Smooth muscle cell of the brain vasculature (primary cell): ENCODE measurements at regions not wholly inside any gene's neighbourhood (a gene's known extent, or its start where the extent isn't known, plus 50 kb on each side); places are given as distances from the start of the nearest gene placed in this dataset.
"Not testable (repeated sequence)": the region's sequence is repeated elsewhere in the genome, so short reads cannot be mapped to it uniquely, and the experiment has no call there.

Source experiments
- DNase-seq: peaks from one replicate; pipeline ENCODE4 v3.0.0-alpha.2; 2012; ENCODE audit warnings: low read depth, low spot score

DNA sequence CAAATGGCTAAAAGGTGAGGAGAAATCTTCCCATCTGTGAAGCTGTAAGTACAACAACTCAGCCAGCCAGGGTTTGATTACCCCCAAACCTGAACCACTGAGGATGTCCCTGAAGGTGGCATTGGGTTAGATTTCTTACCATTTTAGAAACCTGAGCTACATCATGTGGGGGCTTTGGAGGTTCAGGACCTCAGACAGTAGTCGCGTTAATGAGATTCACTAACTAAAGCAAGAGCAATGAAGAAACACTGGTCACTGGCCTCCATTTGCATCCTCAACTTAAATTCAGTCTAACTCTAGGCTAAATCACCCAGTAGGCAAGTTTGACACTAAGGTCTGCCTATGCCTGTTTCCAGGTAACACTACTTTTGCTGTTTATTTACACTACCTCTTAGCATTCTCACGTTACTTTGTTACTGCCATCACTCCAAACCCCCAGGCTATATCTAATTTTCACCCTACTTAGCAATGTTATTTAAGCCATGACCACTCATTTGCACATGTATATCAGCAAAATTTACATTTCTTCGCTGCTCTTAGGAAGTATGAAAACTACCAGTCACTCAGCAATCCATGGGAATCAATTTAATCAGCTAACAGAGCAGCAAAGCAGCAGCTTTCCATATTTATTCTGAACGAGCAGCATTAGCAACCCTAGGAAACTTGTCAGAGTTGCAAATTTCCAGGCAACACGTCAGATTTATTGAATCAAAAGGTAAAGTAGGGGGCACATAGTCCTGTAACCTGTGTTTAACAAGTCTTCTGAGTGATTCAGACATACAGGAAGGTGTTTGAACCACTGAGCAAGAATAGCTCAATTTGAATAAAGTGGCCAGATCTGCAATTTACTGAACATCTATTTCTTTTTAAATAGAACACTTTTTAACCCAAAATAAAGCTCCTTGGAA lies 788.4 kb upstream of the SORCS1 start:
- DNase-seq: no peak

DNA sequence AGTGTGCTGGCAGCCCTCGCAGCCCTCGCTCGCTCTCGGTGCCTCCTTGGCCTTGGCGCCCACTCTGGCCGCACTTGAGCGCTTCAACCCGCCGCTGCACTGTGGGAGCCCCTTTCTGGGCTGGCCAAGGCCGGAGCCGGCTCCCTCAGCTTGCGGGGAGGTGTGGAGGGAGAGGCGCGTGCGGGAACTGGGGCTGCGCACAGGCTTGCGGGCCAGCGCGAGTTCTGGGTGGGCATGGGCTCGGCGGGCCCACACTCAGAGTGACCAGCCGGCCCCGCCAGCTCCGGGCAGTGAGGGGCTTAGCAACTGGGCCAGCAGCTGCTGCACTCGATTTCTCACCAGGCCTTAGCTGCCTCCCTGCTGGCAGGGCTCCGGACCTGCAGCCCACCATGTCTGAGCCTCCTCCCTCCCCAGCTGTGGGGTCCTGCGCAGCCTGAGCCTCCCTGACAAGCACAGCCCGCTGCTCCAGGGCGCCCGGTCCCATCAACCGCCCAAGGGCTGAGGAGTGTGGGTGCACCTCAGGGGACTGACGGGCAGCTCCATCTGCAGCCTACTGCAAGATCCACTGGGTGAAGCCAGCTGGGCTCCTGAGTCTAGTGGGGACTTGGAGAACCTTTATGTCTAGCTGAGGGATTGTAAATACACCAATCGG lies 786.0 kb upstream of the SORCS1 start:
- not testable (repeated sequence) for DNase-seq

DNA sequence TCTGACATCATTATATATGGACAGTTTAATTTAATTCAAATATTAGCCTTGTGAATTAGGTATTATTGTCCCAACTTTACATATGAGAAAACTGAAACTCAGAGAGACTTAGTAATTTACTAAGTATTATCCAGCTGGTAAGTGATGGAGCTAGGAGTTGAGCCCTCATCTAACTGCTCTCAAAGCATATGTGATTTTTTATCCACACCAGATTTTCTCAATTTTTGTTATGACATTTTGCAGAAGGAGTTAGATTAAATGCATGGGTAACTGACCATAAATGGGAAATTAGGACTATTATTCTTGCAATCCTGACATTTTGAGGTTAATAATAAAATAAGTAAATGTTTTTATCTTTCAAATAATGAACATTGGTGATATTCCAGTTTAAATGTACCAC lies 778.3 kb upstream of the SORCS1 start:
- DNase-seq: no peak

DNA sequence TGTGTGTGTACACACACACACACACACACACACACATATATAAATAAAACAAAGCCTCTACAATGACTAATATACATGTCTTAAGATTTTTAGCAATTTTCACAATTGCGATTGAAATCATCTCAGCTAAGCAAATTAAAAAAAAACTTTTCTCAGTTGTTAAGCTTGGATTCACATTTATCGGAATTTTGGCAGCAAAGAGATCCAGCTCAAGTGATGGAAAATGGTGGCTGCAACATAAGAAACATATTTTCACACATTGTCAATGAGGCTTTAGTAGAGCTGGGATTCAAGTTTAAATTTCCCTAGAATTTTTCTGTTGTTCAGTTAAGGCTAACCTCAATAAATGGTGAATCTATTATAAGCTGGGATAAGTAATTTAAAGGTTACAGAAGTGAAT lies 768.6 kb upstream of the SORCS1 start:
- DNase-seq: no peak

DNA sequence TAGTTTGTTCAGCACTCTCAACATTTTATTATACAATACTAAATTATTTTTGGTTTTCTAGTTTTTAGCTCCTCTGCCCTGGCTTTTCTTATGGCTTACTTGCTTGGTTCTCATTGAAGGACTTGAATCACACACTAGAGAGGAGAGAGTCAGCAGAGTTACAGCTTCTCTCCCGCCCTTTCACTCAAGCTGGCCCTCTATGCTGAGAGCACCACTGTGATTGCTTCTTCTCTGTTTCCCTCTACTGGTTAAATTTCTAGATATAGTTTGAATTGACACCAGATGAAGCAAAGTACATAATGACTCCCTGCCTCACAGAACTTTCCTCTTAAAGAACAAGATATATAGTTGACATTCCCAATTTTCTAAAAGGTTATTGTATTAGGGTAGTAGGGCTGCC lies 767.3 kb upstream of the SORCS1 start:
- DNase-seq: no peak

DNA sequence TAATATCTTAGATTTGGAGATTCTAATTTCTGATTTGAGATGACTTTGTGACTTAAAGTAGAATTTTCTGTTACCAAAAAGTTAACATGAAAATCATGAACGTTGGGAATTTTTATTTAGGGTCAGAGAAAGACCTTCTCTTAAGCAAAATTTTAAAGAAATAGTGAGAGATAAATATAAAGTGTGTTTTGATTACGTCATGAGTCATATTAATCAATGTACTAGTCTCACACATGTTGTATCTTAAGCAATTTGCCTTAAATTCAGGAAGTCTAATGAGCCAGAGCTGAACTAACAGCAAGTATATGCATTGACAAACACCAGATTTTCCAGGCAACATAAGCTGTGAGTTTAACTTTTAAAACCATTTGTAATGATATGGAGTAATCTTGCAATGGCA lies 765.5 kb upstream of the SORCS1 start:
- no peak for DNase-seq

DNA sequence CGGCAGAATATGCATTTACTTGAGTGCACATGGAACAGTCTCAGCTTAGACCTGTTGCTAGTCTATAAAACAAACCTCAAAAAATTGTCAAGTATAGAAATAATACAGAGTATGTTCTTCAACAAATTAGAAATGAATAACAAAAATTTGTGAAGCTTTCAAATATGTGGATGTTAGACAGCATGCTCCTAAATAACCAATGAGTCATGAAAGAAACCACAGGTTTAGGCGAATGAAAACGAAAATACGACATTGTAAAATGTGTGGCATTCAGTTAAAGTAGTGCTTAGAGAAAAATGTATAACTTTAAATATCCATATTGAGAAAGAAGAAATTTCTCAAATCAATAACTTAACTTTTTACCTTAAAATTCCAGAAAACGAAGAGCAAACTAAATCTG lies 760.0 kb upstream of the SORCS1 start:
- no peak for DNase-seq

DNA sequence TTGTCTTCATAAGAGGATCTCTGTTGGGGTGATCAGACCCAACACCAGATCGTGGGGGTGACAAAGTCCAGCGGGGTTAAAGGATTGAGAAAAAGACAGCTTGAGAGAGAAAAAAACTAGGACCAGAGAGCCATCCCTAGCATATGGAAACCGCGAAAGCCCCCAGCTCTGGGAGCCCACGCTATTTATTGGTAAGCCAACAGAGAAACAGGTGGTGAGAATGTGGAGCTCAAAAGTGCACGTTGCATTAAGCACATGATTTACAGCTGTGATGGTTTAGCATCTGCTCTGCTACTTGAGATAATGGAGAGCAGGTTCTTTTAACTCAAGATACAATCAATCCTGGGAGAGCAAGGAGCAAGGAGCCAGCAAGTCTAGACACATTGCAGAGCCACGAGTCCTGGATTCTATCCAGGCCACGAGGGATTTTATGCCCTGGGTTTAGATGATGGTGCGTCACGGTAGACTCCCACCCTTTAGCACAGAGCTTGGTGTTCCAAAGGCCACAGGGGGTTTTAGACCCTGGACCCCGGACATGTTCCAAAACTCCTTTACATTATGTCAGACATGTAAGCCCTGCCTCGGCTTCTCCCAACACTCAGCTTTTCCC lies 755.2 kb upstream of the SORCS1 start:
- DNase-seq: no peak

DNA sequence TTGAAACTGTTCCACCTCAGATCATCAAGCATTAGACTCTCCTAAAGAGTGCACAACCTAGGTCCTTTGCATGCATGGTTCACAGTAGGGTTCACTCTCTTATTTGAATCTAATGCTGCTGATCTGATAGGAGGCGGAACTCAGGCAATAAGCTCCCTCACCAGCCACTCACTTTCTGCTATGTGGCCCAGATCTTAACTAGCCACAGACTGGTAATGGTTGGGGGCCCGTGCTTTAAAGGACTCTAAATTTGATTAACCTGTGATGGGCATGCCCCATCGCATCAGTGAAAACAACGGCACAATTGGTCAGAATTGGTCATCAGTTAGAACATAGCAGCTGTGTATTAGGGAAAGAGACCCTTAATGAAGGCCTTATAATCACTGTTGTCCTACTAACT lies 753.7 kb upstream of the SORCS1 start:
- no peak for DNase-seq

DNA sequence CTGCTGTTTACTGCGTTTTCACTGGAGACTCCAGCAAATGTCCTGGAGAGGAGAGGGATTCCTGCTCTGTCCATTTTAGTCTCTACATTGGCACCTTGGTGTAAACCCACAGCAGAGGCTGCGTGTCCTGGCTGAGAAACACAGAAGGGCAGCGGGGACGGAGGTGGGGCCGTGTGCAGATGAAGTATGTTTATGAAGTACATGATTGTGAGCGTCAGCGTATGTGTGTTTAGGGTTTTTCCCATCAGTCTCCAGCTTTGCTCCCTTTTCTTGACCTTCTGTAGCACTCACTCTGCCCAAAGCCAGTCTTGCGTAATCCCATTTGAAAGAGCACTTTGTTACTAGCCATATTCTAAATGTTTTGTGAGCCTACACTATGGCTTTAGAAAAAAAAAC lies 750.7 kb upstream of the SORCS1 start:
- no peak for DNase-seq

DNA sequence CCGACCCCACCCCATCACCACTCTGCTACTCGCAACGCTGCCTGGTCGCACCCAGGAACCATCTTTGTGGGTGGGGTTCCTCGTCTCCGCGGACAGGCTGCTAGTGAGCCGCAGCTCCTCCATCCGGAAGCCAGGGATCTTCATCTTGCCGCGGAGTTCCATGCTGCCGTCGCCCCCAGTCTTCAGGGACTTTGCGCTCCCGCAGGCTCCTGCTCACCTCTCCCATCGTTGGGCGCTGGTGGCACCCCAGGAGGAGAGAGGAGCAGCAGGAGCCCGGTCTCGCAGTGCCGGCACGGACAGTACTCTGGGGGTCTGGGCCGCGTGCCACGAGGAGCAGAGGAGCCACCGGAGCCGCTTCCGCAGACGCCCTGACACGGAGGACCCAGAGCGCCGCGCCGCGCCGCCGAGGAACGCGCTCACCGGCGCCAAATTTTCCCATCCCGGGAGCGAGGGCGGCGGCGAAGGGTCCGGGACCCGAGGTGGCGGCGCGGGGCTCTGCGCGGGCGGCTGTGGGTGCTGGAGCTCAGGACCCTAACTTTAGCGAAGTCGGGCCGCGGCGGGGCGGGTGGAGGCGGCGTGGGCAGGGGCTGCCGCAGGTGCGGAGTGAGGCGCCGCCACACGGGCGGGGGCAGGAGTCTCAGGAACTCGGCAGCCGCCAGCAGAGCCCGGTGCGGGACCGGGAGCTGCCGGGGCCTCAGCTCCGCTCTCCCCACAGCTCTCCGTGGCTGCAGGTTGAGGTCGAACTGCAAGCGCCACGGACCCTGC lies 750.1 kb upstream of the SORCS1 start:
- no peak for DNase-seq

DNA sequence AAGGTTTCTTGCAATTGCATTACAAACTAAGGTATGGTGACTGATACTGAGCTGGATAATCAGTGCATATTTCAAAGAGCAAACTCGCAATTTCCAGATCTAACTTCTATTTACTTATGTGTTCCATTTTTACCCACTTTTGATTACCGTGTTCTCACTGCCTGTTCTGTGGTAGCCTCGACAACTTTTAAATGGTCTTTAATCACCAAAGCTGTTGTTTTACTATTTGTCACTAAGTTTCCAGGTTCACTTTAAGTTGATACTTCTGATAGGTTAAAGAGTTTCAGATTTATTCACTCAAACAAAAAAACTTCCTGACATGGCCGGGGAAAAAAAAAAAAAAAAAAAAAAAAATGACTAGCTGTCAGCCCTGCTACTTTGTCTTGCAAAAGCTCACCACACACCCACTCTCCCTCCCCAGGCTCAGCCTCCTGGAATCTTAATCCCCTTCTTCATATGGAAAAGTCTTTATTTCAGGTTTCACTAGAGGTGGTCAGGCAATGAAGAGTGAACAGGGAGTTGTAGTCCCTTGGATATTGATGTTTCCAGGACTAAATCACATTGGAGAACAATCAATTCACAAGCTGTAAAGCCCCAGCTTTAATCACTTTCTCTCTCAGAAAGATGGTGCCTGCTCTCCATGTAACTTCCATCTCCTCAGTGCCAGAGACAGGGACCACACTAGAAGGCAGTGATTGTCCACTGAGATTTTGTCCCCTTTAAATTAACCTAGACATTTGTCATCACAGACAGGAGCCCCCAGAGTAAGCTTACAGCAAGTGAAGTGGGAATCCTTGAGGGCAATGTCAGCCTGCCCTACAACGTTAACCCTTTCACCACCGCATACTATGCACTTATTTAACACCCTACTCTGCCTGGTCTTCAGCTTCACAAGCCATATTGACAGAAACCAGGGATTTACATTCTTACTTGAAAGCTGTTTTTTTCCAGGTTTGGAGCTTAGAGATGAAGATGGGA lies 749.1 kb upstream of the SORCS1 start:
- no peak for DNase-seq

DNA sequence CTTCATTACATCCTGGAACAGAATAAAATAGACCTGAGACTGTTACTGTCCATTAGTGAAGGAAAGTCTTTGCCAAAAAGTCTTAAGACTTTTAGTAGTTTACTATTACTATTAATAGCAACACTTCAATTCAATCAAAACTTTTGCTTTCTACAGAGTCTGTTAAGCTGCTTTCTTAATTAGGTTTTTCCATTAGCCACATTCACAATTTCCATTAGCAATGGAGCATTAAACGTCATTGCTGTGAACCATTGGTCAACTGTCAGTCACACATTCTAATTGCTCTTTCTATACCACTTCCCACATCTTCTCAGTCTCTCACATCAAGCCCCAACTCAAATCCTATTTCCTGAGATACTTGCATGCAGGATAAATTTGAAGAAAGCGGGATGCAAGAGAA lies 736.6 kb upstream of the SORCS1 start:
- DNase-seq: no peak

DNA sequence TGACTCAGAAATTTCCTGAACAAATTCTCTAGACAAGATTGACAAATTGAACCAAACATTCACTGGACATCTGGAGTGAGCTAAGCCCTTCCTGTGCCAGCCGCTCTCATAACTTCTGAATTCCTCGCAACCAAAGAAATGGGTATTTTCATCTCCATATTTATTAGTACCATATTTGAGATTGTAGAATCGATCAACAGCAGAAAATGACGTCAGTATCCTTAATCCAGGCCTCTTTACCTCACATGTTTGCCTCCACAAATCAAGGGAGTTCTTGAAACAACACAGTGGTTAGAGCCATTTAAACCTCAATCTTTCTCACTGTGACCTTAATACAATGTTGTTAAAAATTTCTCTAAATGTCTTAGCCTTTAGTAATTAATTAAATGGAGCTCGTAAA lies 735.6 kb upstream of the SORCS1 start:
- no peak for DNase-seq

DNA sequence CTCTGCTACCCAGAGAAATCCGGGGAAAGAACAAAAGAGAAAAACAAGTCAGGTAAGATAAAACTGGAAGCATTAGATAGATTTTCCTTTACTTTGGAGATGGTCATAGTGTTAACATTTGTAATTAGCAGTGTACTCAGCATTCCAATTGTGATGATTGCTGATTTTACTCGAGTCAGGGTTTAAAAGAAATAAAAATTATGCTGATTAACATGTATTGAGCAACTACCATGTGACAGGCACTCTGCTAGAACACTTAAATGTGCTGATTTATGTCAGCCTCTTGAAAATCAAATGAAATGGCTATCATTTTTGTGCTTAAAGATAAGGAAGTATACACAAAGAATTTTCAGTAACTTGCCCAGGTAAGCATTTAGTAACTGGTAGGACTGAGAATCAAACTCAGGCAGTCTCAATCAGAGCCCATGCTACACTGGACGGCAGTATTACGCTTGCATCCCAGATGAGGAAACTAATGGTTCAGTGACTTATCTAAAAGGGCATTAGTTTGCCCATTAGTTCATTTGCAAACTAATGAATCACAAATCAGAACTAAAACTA lies 735.1 kb upstream of the SORCS1 start:
- DNase-seq: no peak

DNA sequence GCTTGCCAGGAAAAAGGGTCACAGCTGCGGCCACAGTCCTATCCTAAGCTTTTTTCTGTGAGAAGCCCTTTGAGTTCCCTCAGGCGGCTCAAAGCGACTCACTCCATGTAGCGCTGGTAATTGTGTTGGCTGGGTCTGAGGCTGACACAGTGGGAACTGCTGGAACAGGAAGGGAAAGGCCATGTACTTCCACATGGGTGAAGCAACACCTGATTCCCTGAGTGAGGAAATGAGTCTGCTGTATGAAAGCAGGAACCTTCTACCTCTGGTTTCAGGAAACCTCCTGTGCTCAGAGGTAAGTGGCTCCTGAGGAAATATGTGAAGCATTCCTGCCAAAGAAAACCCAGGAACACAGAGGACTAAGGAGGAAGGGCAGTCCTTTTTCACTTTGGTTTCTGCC lies 734.6 kb upstream of the SORCS1 start:
- no peak for DNase-seq

DNA sequence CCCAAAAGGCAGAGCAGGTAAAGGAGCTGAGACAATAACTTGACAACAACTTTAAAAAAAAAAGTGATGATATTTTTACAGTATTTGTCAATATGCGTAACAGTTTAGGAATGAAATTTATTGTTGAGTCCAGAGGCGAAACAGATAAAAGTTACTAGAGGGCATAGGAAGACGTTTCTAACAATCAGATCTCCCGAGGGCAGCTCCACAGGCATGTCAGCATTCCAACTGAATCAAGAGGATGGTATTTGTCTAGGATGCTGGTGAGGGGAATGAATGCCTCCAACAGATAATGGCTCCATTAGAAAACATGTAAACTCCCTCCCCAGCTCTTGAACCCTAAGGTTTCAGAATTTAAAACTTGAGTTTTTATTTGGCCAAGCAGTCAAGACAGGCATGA lies 733.9 kb upstream of the SORCS1 start:
- no peak for DNase-seq

DNA sequence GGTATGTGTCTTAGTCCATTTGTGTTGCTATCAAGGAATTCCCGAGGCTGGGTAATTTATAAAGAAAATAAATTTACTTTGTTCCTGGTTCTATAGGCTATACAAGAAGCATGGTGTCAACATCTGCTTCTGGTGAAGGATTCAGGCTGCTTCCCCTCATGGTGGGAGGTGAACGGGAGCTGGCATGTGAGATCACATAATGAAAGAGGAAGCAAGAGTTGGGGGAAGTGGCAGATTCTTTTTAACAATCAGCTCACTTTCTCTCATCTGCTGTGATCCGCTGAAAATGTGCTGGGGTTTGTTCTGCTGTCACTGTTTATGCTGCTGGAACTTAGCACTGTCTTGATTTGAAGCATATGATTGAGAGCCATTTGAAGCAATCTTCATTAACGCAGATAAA lies 730.0 kb upstream of the SORCS1 start:
- DNase-seq: no peak

DNA sequence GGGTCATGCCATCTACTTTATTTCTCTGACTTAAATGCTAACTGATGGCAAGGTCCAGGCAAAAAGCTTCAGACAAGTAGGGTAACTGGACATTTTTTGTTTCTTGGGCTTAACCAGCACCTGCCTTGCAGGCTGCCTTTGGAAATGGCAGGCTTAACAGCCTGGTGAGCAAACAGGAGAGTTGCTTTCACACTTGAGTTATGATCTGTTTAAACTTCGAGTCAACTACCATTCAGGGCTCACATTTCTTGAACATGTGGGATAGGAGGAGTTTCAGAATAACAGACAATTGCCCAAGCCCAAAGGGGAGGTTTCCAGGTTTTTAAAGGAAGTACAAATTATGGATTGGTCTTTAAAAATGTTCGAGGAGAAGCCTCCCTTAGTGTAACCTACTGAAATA lies 724.6 kb upstream of the SORCS1 start:
- no peak for DNase-seq

DNA sequence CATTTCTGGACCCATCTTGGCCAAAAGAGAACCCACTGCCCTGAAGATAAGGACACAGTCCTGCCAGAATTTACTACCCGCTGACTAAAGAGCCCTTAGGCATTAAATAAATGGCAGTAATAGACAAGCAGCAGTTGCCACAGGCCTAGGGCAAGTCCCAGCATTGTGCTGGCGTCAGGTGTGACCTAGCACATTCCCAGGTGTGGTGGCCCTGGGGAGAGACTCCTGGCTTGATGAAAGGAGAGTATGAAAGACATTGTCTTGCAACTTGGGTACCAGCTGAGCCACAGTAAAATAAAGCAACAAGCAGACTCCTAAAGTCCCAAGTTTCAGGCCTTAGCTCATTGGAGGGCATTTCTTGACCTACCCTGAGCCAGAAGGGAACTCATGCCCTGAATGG lies 715.7 kb upstream of the SORCS1 start:
- no peak for DNase-seq

DNA sequence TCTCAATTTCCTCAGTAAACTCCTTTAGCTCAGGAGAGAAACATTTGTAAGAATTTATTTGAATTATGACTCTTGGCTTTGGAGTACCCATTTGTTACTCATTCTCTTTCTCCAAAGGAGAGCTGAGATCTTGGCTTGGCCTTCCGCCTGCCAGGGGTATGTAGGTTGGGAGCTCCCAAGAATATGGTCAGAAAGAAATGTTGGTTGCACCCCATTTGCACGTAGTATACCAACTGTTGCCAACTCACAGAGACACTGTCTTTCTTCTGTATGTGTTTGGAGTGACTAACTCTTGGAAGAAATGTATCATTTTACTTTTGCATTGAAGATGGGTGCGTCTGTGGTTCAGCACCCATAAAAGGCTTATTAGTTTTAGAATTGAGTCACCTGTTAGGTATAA lies 708.5 kb upstream of the SORCS1 start:
- no peak for DNase-seq
